GM12891 (cell line): ENCODE measurements at regions not wholly inside any gene's neighbourhood (a gene's known extent, or its start where the extent isn't known, plus 50 kb on each side); places are given as distances from the start of the nearest gene placed in this dataset.

Source experiments
- DNase-seq: peaks from one replicate; pipeline ENCODE4 v3.0.0; 2011; ENCODE audit warnings: low spot score; ENCODE audit not compliant: insufficient read length
- FAIRE-seq: peaks from 2 replicates; lab custom pipeline; 2011; peaks lifted over from hg19 to GRCh38; lab: Jason Lieb, UNC
- PAX5 ChIP-seq: IDR thresholded peaks from 2 replicates; pipeline ENCODE4 v1.6.1; 2011; ENCODE audit warnings: low read length, moderate library complexity, mild to moderate bottlenecking; ENCODE audit not compliant: insufficient read depth, severe bottlenecking
- POLR2A ChIP-seq: IDR thresholded peaks from 2 replicates; pipeline ENCODE4 v1.6.1; 2011; ENCODE audit warnings: low read depth, low read length, control low read depth
- POLR2AphosphoS5 ChIP-seq: IDR thresholded peaks from 2 replicates; pipeline ENCODE4 v1.6.1; 2011; ENCODE audit warnings: low read depth, low read length, control low read depth
- POU2F2 ChIP-seq: IDR thresholded peaks from 2 replicates; pipeline ENCODE4 v1.6.1; 2011; ENCODE audit warnings: low read depth, mild to moderate bottlenecking, control low read depth, low read length, moderate library complexity
- SPI1 ChIP-seq: IDR thresholded peaks from 2 replicates; pipeline ENCODE4 v1.6.1; 2011; ENCODE audit warnings: low read depth, low read length, control low read depth
- TAF1 ChIP-seq: IDR thresholded peaks from 2 replicates; pipeline ENCODE4 v1.6.1; 2011; ENCODE audit warnings: low read depth, low read length, control low read depth

- no peak for FAIRE-seq
- TF ChIP-seq SPI1 (no peak), TAF1 (no peak), POLR2AphosphoS5 (no peak)
- no peak for DNase-seq
Observed at GRCh38 chr22:22784249-22785039, 103.2 kb upstream of the IGLL5 start.

GRCh38 chr22:22785316-22786065 lies 102.1 kb upstream of the IGLL5 start:
- FAIRE-seq (no peak), DNase-seq (no peak)
- no peak for TF ChIP-seq POLR2A
- no peak for TF ChIP-seq SPI1
- no peak for TF ChIP-seq POLR2AphosphoS5
- TF ChIP-seq TAF1, result no peak
- TF ChIP-seq POU2F2, result no peak
- no peak for TF ChIP-seq PAX5

- TF ChIP-seq TAF1, result no peak
- TF ChIP-seq POLR2AphosphoS5, result no peak
- TF ChIP-seq SPI1, result no peak
- DNase-seq, result no peak
- FAIRE-seq, result no peak
Observed at GRCh38 chr22:22786301-22787115, 101.1 kb upstream of the IGLL5 start.

GRCh38 chr22:22787151-22787550 lies 100.5 kb upstream of the IGLL5 start:
- FAIRE-seq, result no peak
- TF ChIP-seq TAF1 (no peak), POU2F2 (no peak), POLR2AphosphoS5 (no peak), POLR2A (no peak), PAX5 (no peak), SPI1 (no peak)
- DNase-seq, result no peak

GRCh38 chr22:22787786-22788459 lies 99.7 kb upstream of the IGLL5 start:
- FAIRE-seq (peak; percentile 90), DNase-seq (peak; percentile 63)
- TF ChIP-seq SPI1 (no peak), POLR2AphosphoS5 (no peak), POU2F2 (no peak), TAF1 (no peak)

GRCh38 chr22:22788460-22789037 lies 99.1 kb upstream of the IGLL5 start:
- no peak for TF ChIP-seq POLR2A
- TF ChIP-seq TAF1, result no peak
- TF ChIP-seq SPI1, result no peak
- no peak for TF ChIP-seq POLR2AphosphoS5
- TF ChIP-seq PAX5, result no peak
- no peak for TF ChIP-seq POU2F2
- DNase-seq (no peak), FAIRE-seq (no peak)

- TF ChIP-seq PAX5, result no peak
- no peak for TF ChIP-seq POLR2AphosphoS5
- TF ChIP-seq POU2F2, result no peak
- TF ChIP-seq SPI1, result no peak
- no peak for TF ChIP-seq TAF1
- no peak for TF ChIP-seq POLR2A
- DNase-seq (no peak), FAIRE-seq (no peak)
Observed at GRCh38 chr22:22789233-22789921, 98.2 kb upstream of the IGLL5 start.
